ENCODE measurements at regions not wholly inside any gene's neighbourhood (a gene's known extent, or its start where the extent isn't known, plus 50 kb on each side); places are given as distances from the start of the nearest gene placed in this dataset.

DNA sequence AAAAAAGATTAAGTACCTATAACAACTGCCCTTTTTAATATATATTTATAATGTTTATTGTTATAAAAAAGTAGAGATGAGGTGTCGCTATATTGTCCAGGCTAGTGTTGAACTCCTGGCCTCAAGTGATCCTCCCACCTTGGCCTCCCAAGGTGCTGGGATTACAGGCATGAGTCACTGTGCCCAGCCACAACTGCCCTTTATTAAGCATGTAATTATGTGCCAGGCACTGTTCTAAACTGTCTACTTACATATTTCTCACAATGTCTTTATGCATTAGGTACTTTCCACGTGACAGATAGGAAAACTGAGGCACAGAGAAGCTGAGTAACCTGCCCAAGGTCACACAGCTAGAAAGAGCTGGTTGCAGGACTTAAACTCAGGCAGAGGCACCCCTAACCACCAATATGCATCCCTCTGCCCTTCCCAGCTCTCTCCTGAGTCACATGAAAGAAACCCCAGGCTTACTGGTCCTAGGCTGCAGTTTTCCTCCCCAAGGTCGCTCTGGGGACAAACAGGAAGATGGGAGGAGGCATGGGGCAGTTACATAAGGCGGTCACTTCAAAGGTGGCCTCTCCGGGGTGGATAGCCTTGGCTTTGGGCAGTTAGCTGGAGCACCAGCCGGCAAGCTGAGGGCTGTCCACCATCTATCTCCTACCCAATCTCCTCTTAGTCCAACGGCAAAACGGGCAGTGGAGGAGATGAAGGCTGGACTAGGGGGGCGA is 54.6 kb upstream of the TBX3 start (continued):
- TF ChIP-seq, protein P1, sequence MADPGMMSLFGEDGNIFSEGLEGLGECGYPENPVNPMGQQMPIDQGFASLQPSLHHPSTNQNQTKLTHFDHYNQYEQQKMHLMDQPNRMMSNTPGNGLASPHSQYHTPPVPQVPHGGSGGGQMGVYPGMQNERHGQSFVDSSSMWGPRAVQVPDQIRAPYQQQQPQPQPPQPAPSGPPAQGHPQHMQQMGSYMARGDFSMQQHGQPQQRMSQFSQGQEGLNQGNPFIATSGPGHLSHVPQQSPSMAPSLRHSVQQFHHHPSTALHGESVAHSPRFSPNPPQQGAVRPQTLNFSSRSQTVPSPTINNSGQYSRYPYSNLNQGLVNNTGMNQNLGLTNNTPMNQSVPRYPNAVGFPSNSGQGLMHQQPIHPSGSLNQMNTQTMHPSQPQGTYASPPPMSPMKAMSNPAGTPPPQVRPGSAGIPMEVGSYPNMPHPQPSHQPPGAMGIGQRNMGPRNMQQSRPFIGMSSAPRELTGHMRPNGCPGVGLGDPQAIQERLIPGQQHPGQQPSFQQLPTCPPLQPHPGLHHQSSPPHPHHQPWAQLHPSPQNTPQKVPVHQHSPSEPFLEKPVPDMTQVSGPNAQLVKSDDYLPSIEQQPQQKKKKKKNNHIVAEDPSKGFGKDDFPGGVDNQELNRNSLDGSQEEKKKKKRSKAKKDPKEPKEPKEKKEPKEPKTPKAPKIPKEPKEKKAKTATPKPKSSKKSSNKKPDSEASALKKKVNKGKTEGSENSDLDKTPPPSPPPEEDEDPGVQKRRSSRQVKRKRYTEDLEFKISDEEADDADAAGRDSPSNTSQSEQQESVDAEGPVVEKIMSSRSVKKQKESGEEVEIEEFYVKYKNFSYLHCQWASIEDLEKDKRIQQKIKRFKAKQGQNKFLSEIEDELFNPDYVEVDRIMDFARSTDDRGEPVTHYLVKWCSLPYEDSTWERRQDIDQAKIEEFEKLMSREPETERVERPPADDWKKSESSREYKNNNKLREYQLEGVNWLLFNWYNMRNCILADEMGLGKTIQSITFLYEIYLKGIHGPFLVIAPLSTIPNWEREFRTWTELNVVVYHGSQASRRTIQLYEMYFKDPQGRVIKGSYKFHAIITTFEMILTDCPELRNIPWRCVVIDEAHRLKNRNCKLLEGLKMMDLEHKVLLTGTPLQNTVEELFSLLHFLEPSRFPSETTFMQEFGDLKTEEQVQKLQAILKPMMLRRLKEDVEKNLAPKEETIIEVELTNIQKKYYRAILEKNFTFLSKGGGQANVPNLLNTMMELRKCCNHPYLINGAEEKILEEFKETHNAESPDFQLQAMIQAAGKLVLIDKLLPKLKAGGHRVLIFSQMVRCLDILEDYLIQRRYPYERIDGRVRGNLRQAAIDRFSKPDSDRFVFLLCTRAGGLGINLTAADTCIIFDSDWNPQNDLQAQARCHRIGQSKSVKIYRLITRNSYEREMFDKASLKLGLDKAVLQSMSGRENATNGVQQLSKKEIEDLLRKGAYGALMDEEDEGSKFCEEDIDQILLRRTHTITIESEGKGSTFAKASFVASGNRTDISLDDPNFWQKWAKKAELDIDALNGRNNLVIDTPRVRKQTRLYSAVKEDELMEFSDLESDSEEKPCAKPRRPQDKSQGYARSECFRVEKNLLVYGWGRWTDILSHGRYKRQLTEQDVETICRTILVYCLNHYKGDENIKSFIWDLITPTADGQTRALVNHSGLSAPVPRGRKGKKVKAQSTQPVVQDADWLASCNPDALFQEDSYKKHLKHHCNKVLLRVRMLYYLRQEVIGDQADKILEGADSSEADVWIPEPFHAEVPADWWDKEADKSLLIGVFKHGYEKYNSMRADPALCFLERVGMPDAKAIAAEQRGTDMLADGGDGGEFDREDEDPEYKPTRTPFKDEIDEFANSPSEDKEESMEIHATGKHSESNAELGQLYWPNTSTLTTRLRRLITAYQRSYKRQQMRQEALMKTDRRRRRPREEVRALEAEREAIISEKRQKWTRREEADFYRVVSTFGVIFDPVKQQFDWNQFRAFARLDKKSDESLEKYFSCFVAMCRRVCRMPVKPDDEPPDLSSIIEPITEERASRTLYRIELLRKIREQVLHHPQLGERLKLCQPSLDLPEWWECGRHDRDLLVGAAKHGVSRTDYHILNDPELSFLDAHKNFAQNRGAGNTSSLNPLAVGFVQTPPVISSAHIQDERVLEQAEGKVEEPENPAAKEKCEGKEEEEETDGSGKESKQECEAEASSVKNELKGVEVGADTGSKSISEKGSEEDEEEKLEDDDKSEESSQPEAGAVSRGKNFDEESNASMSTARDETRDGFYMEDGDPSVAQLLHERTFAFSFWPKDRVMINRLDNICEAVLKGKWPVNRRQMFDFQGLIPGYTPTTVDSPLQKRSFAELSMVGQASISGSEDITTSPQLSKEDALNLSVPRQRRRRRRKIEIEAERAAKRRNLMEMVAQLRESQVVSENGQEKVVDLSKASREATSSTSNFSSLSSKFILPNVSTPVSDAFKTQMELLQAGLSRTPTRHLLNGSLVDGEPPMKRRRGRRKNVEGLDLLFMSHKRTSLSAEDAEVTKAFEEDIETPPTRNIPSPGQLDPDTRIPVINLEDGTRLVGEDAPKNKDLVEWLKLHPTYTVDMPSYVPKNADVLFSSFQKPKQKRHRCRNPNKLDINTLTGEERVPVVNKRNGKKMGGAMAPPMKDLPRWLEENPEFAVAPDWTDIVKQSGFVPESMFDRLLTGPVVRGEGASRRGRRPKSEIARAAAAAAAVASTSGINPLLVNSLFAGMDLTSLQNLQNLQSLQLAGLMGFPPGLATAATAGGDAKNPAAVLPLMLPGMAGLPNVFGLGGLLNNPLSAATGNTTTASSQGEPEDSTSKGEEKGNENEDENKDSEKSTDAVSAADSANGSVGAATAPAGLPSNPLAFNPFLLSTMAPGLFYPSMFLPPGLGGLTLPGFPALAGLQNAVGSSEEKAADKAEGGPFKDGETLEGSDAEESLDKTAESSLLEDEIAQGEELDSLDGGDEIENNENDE (IDR thresholded peaks at IDR 0.05; ENCODE audit: insufficient replicate concordance, low read length), result no peak
- TF ChIP-seq RNF2 (IDR thresholded peaks at IDR 0.05; ENCODE audit: borderline replicate concordance, low read depth, low read length, missing control alignments, poor library complexity, severe bottlenecking) (no peak), EP300 (IDR thresholded peaks at IDR 0.05; ENCODE audit: borderline replicate concordance in 1 of 2, low read depth in 2 of 2, low read length in 2 of 2) (no peak), EGR1 (IDR thresholded peaks at IDR 0.05; ENCODE audit: borderline replicate concordance, low read depth, low read length) (no peak), TCF12 (IDR thresholded peaks at IDR 0.05; ENCODE audit: low read depth, low read length) (no peak), SRF (IDR thresholded peaks at IDR 0.05; ENCODE audit: low read depth, low read length) (no peak), CBX5 (IDR thresholded peaks at IDR 0.05; ENCODE audit: low read depth, low read length) (no peak), KDM5A (IDR thresholded peaks at IDR 0.05; ENCODE audit: low read length) (no peak), CBX8 (IDR thresholded peaks at IDR 0.05; ENCODE audit: borderline replicate concordance, low read depth, low read length) (no peak)

All from H1 (cell line).